Stimulated activated CD4-positive, alpha-beta T cell treated with anti-CD3 and anti-CD28 coated beads, TNF-alpha, amount 100 ng/mL, for 24 hours (primary cell): ENCODE measurements at regions not wholly inside any gene's neighbourhood (a gene's known extent, or its start where the extent isn't known, plus 50 kb on each side); places are given as distances from the start of the nearest gene placed in this dataset.
"Not testable (repeated sequence)": the region's sequence is repeated elsewhere in the genome, so short reads cannot be mapped to it uniquely, and the experiment has no call there.

Experiments used
- DNase-seq, 3 experiments: peaks; one replicate each; pipeline ENCODE4 v3.0.0-alpha.2; 2020; ENCODE audit warnings: low read depth in 3 of 3

- DNase-seq, result no peak
Observed at GRCh38 chr15:61403884-61404283, 174.8 kb upstream of the RORA start.

GRCh38 chr15:61401903-61402698, 173.0 kb upstream of the RORA start:
- DNase-seq, result no peak

DNA sequence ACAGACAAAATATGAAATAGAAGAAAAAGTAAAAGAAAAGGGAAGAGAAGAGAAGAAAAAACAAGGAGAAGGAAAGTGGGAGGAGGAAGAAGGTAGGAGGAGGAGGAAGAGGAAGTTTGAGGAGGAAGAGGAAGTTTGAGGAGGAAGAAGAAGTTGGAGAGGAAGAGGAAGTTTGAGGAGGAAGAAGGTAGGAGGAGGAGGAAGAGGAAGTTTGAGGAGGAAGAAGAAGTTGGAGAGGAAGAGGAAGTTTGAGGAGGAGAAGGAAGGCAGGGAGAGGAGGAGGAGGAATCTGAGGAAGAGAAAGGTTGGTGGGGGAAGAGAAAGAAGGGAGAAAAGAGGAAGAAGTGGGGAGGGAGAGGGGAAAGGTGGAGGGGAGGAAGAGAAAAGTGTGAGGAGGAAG, 169.2 kb upstream of the RORA start:
- no peak for DNase-seq

GRCh38 chr15:61396235-61396919, 167.3 kb upstream of the RORA start:
- no peak for DNase-seq

GRCh38 chr15:61393949-61394348, 164.8 kb upstream of the RORA start:
- DNase-seq, result no peak

GRCh38 chr15:61393524-61393923, 164.4 kb upstream of the RORA start:
- no peak for DNase-seq

- no peak for DNase-seq
Observed at GRCh38 chr15:61390138-61390537, 161.0 kb upstream of the RORA start.

- DNase-seq, result no peak
Observed at GRCh38 chr15:61389334-61390028, 160.4 kb upstream of the RORA start.

GRCh38 chr15:61387675-61388074, 158.6 kb upstream of the RORA start:
- no peak for DNase-seq

DNA sequence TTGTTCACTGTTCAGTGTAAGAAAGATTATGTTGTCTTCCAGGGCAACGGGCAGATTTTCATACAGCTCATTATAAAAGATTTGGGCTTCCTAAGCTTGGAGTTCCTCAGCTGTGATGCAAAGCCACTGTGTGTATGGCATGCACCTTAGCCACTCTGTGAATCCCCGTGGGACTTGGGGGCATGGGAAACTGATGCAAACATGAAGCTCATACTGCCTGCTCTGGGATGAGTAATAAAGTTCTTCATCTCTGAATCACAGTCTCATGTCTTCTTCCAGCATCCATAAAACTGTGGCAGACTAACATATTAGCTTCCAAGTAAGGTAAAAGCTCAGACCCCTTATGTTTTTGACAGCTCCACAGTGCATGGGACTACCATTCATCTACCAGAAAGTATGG, 154.3 kb upstream of the RORA start:
- no peak for DNase-seq

- DNase-seq, result no peak
Observed at GRCh38 chr15:61382927-61383326, 153.8 kb upstream of the RORA start.

- DNase-seq, result no peak
Observed at GRCh38 chr15:61381501-61381900, 152.4 kb upstream of the RORA start.

DNA sequence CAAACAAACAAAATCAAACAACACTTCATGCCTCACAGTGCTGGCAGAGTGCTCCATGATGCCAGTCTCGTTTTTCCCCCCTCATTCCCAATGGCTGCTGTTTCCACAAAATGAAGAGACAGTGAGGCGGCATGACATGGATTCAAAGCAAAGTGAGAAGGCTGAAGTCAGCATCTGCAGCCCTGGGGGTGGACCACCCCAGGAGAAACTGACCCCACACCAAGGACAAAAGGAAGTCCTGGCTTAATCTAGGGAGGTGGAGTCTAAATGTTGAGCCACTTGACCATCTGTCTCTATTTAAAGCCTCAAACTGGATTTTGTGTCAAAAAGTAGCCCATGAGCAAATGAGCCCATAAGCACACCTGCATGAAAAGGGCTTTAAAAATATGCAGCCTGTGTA, 151.2 kb upstream of the RORA start:
- no peak for DNase-seq

GRCh38 chr15:61379005-61379404, 149.9 kb upstream of the RORA start:
- no peak for DNase-seq

- DNase-seq, result no peak
Observed at GRCh38 chr15:61376961-61377360, 147.9 kb upstream of the RORA start.

GRCh38 chr15:61376516-61376915, 147.4 kb upstream of the RORA start:
- DNase-seq, result no peak

DNA sequence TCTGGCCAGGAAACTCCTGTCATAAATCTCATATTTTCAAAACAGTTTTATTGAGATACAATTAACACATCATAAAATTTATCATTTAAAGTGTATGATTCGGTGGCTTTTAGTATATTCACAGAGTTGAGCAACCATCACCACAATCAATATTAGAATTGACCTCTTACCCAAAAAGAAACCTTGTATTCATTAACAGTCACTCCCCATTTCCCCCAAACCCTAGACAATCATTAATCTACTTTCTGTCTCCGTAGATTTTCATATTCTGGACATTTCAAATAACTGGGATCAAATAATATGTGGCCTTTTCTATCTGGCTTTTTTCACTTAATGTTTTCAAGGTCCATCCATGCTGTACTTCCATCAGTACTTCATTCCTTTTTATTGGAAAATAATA, 145.7 kb upstream of the RORA start:
- no peak for DNase-seq

DNA sequence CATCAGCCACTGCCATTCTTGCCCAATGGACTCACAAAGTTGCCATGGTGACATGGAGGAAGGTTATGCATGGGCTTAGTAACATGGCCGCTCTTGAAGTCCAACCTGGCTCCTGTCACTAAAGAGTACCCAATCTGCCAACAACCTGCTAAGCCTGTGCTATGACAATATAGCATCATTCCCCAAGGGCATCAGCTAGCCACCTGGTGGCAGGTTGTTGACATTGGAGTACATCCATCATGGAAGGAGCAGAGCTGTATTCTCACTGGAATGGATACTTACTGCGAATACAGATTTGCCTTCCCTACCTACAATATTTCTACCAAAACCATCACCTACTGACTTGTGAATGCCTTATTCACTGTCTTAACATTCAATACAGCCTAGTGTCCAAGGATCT, 138.9 kb upstream of the RORA start:
- no peak for DNase-seq

- DNase-seq, result no peak
Observed at GRCh38 chr15:61364871-61365270, 135.8 kb upstream of the RORA start.

DNA sequence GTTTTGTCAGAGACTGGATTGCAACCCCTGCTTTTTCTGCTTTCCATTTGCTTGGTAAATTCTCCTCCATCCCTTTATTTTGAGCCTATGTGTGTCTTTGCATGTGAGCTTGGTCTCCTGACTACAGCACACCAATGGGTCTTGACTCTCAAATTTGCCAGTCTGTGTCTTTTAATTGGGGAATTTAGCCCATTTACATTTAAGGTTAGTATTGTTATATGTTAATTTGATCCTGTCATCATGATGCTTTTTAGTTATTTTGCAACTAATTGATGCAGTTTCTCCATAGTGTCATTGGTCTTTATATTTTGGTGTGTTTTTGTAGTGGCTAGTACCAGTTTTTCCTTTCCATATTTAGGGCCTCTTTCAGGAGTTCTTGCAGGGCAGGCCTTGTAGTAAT, 133.8 kb upstream of the RORA start:
- not testable (repeated sequence) for DNase-seq

DNA sequence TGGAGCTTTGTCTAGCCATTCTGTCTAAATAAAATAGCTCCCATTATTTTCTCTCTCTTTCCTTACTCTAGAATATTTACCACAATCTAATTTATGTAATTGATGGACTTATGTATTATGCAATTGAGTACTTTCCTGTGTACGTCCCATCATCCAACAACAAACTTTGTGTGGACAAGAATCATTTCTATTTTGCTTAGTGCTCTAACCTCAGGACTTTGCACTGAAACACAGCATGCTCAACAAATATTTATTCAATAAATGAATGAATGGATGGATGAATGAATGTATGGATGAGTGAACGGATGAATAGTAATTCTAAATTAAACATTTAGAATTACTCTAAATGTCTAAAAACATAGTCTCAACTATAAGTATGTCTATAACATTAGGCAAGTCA, 115.2 kb upstream of the RORA start:
- no peak for DNase-seq

DNA sequence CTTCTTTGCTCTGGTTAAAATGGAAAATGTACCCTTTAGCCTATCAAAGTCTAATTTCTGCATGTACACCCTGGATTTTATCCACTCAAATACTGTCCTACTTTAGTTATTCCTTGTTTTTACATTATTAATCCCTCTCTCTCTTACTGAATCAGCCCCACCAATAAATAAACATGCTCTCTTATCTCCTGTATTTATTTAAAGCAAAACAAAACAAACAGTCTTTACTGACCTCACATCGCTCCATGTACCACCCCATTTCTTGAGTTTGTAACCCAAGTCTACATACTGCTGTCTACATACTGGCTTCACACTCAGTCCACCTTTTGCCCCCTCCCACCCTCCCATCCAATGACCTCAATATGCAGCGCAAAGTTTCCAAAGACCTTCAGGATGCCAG, 113.3 kb upstream of the RORA start:
- no peak for DNase-seq

- DNase-seq, result no peak
Observed at GRCh38 chr15:61339516-61339915, 110.4 kb upstream of the RORA start.
